ENCODE measurements at regions not wholly inside any gene's neighbourhood (a gene's known extent, or its start where the extent isn't known, plus 50 kb on each side); places are given as distances from the start of the nearest gene placed in this dataset.

DNA sequence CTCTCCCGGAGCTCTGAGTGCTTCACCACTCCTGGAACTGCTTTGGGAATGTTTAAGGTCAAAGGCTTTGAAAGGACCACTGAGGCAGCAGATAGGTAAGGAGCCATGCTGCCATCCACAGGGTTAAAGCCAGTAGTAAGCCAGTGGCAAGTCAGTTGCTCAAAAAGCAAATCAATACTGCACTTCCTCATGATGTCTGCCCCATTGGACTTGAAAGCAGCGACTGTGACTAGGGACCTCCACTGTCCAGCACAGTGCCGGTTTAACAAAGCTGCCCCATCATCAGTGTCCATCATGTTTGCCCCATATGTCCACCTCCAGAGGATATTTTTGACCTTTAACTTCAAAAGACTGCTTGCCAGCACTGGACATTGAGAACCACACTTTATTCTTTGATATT, 49.9 kb upstream of the FGF13 start (continued):
- TF ChIP-seq, protein P1, sequence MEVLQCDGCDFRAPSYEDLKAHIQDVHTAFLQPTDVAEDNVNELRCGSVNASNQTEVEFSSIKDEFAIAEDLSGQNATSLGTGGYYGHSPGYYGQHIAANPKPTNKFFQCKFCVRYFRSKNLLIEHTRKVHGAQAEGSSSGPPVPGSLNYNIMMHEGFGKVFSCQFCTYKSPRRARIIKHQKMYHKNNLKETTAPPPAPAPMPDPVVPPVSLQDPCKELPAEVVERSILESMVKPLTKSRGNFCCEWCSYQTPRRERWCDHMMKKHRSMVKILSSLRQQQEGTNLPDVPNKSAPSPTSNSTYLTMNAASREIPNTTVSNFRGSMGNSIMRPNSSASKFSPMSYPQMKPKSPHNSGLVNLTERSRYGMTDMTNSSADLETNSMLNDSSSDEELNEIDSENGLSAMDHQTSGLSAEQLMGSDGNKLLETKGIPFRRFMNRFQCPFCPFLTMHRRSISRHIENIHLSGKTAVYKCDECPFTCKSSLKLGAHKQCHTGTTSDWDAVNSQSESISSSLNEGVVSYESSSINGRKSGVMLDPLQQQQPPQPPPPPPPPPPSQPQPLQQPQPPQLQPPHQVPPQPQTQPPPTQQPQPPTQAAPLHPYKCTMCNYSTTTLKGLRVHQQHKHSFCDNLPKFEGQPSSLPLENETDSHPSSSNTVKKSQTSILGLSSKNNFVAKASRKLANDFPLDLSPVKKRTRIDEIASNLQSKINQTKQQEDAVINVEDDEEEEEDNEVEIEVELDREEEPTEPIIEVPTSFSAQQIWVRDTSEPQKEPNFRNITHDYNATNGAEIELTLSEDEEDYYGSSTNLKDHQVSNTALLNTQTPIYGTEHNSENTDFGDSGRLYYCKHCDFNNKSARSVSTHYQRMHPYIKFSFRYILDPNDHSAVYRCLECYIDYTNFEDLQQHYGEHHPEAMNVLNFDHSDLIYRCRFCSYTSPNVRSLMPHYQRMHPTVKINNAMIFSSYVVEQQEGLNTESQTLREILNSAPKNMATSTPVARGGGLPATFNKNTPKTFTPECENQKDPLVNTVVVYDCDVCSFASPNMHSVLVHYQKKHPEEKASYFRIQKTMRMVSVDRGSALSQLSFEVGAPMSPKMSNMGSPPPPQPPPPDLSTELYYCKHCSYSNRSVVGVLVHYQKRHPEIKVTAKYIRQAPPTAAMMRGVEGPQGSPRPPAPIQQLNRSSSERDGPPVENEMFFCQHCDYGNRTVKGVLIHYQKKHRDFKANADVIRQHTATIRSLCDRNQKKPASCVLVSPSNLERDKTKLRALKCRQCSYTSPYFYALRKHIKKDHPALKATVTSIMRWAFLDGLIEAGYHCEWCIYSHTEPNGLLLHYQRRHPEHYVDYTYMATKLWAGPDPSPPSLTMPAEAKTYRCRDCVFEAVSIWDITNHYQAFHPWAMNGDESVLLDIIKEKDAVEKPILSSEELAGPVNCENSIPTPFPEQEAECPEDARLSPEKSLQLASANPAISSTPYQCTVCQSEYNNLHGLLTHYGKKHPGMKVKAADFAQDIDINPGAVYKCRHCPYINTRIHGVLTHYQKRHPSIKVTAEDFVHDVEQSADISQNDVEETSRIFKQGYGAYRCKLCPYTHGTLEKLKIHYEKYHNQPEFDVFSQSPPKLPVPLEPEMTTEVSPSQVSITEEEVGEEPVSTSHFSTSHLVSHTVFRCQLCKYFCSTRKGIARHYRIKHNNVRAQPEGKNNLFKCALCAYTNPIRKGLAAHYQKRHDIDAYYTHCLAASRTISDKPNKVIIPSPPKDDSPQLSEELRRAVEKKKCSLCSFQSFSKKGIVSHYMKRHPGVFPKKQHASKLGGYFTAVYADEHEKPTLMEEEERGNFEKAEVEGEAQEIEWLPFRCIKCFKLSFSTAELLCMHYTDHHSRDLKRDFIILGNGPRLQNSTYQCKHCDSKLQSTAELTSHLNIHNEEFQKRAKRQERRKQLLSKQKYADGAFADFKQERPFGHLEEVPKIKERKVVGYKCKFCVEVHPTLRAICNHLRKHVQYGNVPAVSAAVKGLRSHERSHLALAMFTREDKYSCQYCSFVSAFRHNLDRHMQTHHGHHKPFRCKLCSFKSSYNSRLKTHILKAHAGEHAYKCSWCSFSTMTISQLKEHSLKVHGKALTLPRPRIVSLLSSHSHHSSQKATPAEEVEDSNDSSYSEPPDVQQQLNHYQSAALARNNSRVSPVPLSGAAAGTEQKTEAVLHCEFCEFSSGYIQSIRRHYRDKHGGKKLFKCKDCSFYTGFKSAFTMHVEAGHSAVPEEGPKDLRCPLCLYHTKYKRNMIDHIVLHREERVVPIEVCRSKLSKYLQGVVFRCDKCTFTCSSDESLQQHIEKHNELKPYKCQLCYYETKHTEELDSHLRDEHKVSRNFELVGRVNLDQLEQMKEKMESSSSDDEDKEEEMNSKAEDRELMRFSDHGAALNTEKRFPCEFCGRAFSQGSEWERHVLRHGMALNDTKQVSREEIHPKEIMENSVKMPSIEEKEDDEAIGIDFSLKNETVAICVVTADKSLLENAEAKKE (CRISPR knock-in tag; IDR thresholded peaks at IDR 0.05) = no peak
- TF ChIP-seq, protein P2, sequence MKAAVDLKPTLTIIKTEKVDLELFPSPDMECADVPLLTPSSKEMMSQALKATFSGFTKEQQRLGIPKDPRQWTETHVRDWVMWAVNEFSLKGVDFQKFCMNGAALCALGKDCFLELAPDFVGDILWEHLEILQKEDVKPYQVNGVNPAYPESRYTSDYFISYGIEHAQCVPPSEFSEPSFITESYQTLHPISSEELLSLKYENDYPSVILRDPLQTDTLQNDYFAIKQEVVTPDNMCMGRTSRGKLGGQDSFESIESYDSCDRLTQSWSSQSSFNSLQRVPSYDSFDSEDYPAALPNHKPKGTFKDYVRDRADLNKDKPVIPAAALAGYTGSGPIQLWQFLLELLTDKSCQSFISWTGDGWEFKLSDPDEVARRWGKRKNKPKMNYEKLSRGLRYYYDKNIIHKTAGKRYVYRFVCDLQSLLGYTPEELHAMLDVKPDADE (IDR thresholded peaks at IDR 0.05) = no peak
- no peak for TF ChIP-seq STAT1 (IDR thresholded peaks at IDR 0.05; ENCODE audit: unreplicated experiment)
- no peak for TF ChIP-seq NANOG (IDR thresholded peaks at IDR 0.05; ENCODE audit: borderline replicate concordance)
- no peak for TF ChIP-seq JUNB (IDR thresholded peaks at IDR 0.05; ENCODE audit: unreplicated experiment)
- TF ChIP-seq, protein P3, sequence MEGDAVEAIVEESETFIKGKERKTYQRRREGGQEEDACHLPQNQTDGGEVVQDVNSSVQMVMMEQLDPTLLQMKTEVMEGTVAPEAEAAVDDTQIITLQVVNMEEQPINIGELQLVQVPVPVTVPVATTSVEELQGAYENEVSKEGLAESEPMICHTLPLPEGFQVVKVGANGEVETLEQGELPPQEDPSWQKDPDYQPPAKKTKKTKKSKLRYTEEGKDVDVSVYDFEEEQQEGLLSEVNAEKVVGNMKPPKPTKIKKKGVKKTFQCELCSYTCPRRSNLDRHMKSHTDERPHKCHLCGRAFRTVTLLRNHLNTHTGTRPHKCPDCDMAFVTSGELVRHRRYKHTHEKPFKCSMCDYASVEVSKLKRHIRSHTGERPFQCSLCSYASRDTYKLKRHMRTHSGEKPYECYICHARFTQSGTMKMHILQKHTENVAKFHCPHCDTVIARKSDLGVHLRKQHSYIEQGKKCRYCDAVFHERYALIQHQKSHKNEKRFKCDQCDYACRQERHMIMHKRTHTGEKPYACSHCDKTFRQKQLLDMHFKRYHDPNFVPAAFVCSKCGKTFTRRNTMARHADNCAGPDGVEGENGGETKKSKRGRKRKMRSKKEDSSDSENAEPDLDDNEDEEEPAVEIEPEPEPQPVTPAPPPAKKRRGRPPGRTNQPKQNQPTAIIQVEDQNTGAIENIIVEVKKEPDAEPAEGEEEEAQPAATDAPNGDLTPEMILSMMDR (conservative IDR thresholded peaks at IDR 0.05; ENCODE audit: low read depth in 2 of 2) = no peak
- TF ChIP-seq EZH2phosphoT487 (IDR thresholded peaks at IDR 0.05; ENCODE audit: unreplicated experiment) = no peak
